ENCODE measurements at regions not wholly inside any gene's neighbourhood (a gene's known extent, or its start where the extent isn't known, plus 50 kb on each side); places are given as distances from the start of the nearest gene placed in this dataset.

GRCh38 chr9:79286992-79287707 lies 284.6 kb upstream of the TLE4 start:
- no peaks in the 10 kb centered on the region for H3K4me1 Mint-ChIP-seq
- no peak for ATAC-seq (replicated peaks in 1 of 4)
- no peak overlapping the region for H3K27ac Mint-ChIP-seq
- H3K27me3 Mint-ChIP-seq, result no peaks in the 10 kb centered on the region
- H3K36me3 ChIP-seq (ENCODE audit: control insufficient read depth in 2 of 2, extremely low read depth in 1 of 2, insufficient read depth in 1 of 2, low read length in 1 of 2), result no peaks in the 10 kb centered on the region
- H3K9me3 Mint-ChIP-seq, result no peaks in the 10 kb centered on the region
- POLR2A ChIA-PET, result no interaction called here
- no peak overlapping the region for H3K4me3 Mint-ChIP-seq
- WGBS (ENCODE audit: insufficient coverage), result 55% methylated on average over 4 of the region's 7 CpGs
- H3K4me1 ChIP-seq (ENCODE audit: control insufficient read depth in 1 of 2, extremely low read depth in 1 of 2, insufficient read depth in 2 of 2, low read length in 2 of 2), result no peaks in the 10 kb centered on the region
- H3K36me3 Mint-ChIP-seq, result no peaks in the 10 kb centered on the region
- no peak overlapping the region for H3K27ac ChIP-seq (ENCODE audit: low read length)
- no peak for DNase-seq
- H3K9me3 ChIP-seq, result no peaks in the 10 kb centered on the region
- no peak overlapping the region for H3K4me3 ChIP-seq (ENCODE audit: control insufficient read depth in 1 of 2, extremely low read depth in 1 of 2, low read length in 1 of 2)
- CTCF ChIA-PET, result no interaction called here
- H3K27me3 ChIP-seq (replicated peaks in 1 of 2; ENCODE audit: control insufficient read depth in 2 of 2, extremely low read depth in 1 of 2, insufficient read depth in 2 of 2, low read length in 1 of 2), result no peaks in the 10 kb centered on the region

GRCh38 chr9:79287708-79288290 lies 284.0 kb upstream of the TLE4 start:
- Histone ChIP-seq H3K27me3 (replicated peaks in 1 of 2; ENCODE audit: control insufficient read depth in 2 of 2, extremely low read depth in 1 of 2, insufficient read depth in 2 of 2, low read length in 1 of 2) (no peaks in the 10 kb centered on the region), H3K4me3 (ENCODE audit: control insufficient read depth in 1 of 2, extremely low read depth in 1 of 2, low read length in 1 of 2) (no peak overlapping the region), H3K27ac (ENCODE audit: low read length) (no peak overlapping the region), H3K9me3 (no peaks in the 10 kb centered on the region), H3K4me1 (ENCODE audit: control insufficient read depth in 1 of 2, extremely low read depth in 1 of 2, insufficient read depth in 2 of 2, low read length in 2 of 2) (no peaks in the 10 kb centered on the region), H3K36me3 (ENCODE audit: control insufficient read depth in 2 of 2, extremely low read depth in 1 of 2, insufficient read depth in 1 of 2, low read length in 1 of 2) (no peaks in the 10 kb centered on the region)
- Mint-ChIP-seq H3K4me3 (no peak overlapping the region), H3K9me3 (peaks cover 0 to 2% (median 2%) of the 10 kb centered on the region in 3 donors), H3K4me1 (no peaks in the 10 kb centered on the region), H3K27ac (no peak overlapping the region), H3K36me3 (no peaks in the 10 kb centered on the region), H3K27me3 (peaks cover 0 to 4% of the 10 kb centered on the region in 2 donors)
- WGBS (ENCODE audit: insufficient coverage), result 90% methylated on average over 3 of the region's 4 CpGs
- ATAC-seq (replicated peaks in 1 of 4) (no peak), DNase-seq (no peak)
- CTCF ChIA-PET, result no interaction called here
- POLR2A ChIA-PET, result no interaction called here

GRCh38 chr9:79289856-79290255 lies 281.9 kb upstream of the TLE4 start:
- H3K9me3 ChIP-seq, result no peaks in the 10 kb centered on the region
- H3K4me3 Mint-ChIP-seq, result no peak overlapping the region

GRCh38 chr9:79292731-79293280 lies 279.0 kb upstream of the TLE4 start:
- Mint-ChIP-seq H3K9me3 (peaks cover 0 to 2% (median 2%) of the 10 kb centered on the region in 3 donors), H3K36me3 (no peaks in the 10 kb centered on the region), H3K27ac (no peak overlapping the region), H3K4me3 (no peak overlapping the region), H3K4me1 (no peaks in the 10 kb centered on the region), H3K27me3 (peaks cover 1 to 15% of the 10 kb centered on the region in 2 donors)
- Histone ChIP-seq H3K4me1 (ENCODE audit: control insufficient read depth in 1 of 2, extremely low read depth in 1 of 2, insufficient read depth in 2 of 2, low read length in 2 of 2) (no peaks in the 10 kb centered on the region), H3K4me3 (ENCODE audit: control insufficient read depth in 1 of 2, extremely low read depth in 1 of 2, low read length in 1 of 2) (no peak overlapping the region), H3K27me3 (replicated peaks in 1 of 2; ENCODE audit: control insufficient read depth in 2 of 2, extremely low read depth in 1 of 2, insufficient read depth in 2 of 2, low read length in 1 of 2) (no peaks in the 10 kb centered on the region), H3K9me3 (no peaks in the 10 kb centered on the region), H3K36me3 (ENCODE audit: control insufficient read depth in 2 of 2, extremely low read depth in 1 of 2, insufficient read depth in 1 of 2, low read length in 1 of 2) (no peaks in the 10 kb centered on the region), H3K27ac (ENCODE audit: low read length) (no peak overlapping the region)
- WGBS (ENCODE audit: insufficient coverage), result no CpG with 5 or more reads among the region's 1 CpG
- CTCF ChIA-PET, result no interaction called here
- POLR2A ChIA-PET, result no interaction called here
- no peak for DNase-seq
- ATAC-seq (replicated peaks in 1 of 4), result no peak

More at GRCh38 chr9:79289856-79290255, 281.9 kb upstream of the TLE4 start:
- Mint-ChIP-seq H3K27ac (no peak overlapping the region), H3K27me3 (peaks cover 1 to 9% of the 10 kb centered on the region in 2 donors), H3K4me1 (no peaks in the 10 kb centered on the region), H3K36me3 (no peaks in the 10 kb centered on the region), H3K9me3 (peaks cover 0 to 2% (median 2%) of the 10 kb centered on the region in 3 donors)
- ATAC-seq (replicated peaks in 1 of 4), result no peak
- H3K36me3 ChIP-seq (ENCODE audit: control insufficient read depth in 2 of 2, extremely low read depth in 1 of 2, insufficient read depth in 1 of 2, low read length in 1 of 2), result no peaks in the 10 kb centered on the region
- H3K27me3 ChIP-seq (replicated peaks in 1 of 2; ENCODE audit: control insufficient read depth in 2 of 2, extremely low read depth in 1 of 2, insufficient read depth in 2 of 2, low read length in 1 of 2), result no peaks in the 10 kb centered on the region
- H3K4me3 ChIP-seq (ENCODE audit: control insufficient read depth in 1 of 2, extremely low read depth in 1 of 2, low read length in 1 of 2), result no peak overlapping the region
- POLR2A ChIA-PET, result no interaction called here
- CTCF ChIA-PET, result no interaction called here
- no peak for DNase-seq
- WGBS (ENCODE audit: insufficient coverage), result no CpG with 5 or more reads among the region's 3 CpGs
- H3K27ac ChIP-seq (ENCODE audit: low read length), result no peak overlapping the region
- H3K4me1 ChIP-seq (ENCODE audit: control insufficient read depth in 1 of 2, extremely low read depth in 1 of 2, insufficient read depth in 2 of 2, low read length in 2 of 2), result no peaks in the 10 kb centered on the region

GRCh38 chr9:79300068-79300467 lies 271.7 kb upstream of the TLE4 start:
- no peaks in the 10 kb centered on the region for H3K27me3 ChIP-seq (replicated peaks in 1 of 2; ENCODE audit: control insufficient read depth in 2 of 2, extremely low read depth in 1 of 2, insufficient read depth in 2 of 2, low read length in 1 of 2)
- ChIA-PET CTCF (no interaction called here), POLR2A (no interaction called here)
- H3K27ac Mint-ChIP-seq, result no peak overlapping the region
- H3K4me1 Mint-ChIP-seq, result no peaks in the 10 kb centered on the region
- peaks cover 0 to 6% of the 10 kb centered on the region in 2 donors for H3K27me3 Mint-ChIP-seq
- H3K4me1 ChIP-seq (ENCODE audit: control insufficient read depth in 1 of 2, extremely low read depth in 1 of 2, insufficient read depth in 2 of 2, low read length in 2 of 2), result no peaks in the 10 kb centered on the region
- no peaks in the 10 kb centered on the region for H3K36me3 Mint-ChIP-seq
- H3K9me3 Mint-ChIP-seq, result no peaks in the 10 kb centered on the region
- H3K27ac ChIP-seq (ENCODE audit: low read length), result no peak overlapping the region
- H3K4me3 Mint-ChIP-seq, result no peak overlapping the region
- no peaks in the 10 kb centered on the region for H3K36me3 ChIP-seq (ENCODE audit: control insufficient read depth in 2 of 2, extremely low read depth in 1 of 2, insufficient read depth in 1 of 2, low read length in 1 of 2)
- no peak for DNase-seq
- no peak overlapping the region for H3K4me3 ChIP-seq (ENCODE audit: control insufficient read depth in 1 of 2, extremely low read depth in 1 of 2, low read length in 1 of 2)
- ATAC-seq (replicated peaks in 1 of 4), result no peak
- WGBS (ENCODE audit: insufficient coverage), result 29% methylated on average over 1 of the region's 6 CpGs
- no peaks in the 10 kb centered on the region for H3K9me3 ChIP-seq

- no peak overlapping the region for H3K27ac ChIP-seq (ENCODE audit: low read length)
- Mint-ChIP-seq H3K4me3 (no peak overlapping the region), H3K4me1 (no peaks in the 10 kb centered on the region), H3K9me3 (no peaks in the 10 kb centered on the region), H3K27ac (no peak overlapping the region), H3K27me3 (peaks cover 0 to 6% of the 10 kb centered on the region in 2 donors), H3K36me3 (no peaks in the 10 kb centered on the region)
- H3K4me1 ChIP-seq (ENCODE audit: control insufficient read depth in 1 of 2, extremely low read depth in 1 of 2, insufficient read depth in 2 of 2, low read length in 2 of 2), result no peaks in the 10 kb centered on the region
- no peak for ATAC-seq (replicated peaks in 1 of 4)
- CTCF ChIA-PET, result no interaction called here
- POLR2A ChIA-PET, result no interaction called here
- H3K27me3 ChIP-seq (replicated peaks in 1 of 2; ENCODE audit: control insufficient read depth in 2 of 2, extremely low read depth in 1 of 2, insufficient read depth in 2 of 2, low read length in 1 of 2), result no peaks in the 10 kb centered on the region
- H3K4me3 ChIP-seq (ENCODE audit: control insufficient read depth in 1 of 2, extremely low read depth in 1 of 2, low read length in 1 of 2), result no peak overlapping the region
- no CpG with 5 or more reads among the region's 2 CpGs for WGBS (ENCODE audit: insufficient coverage)
- no peaks in the 10 kb centered on the region for H3K36me3 ChIP-seq (ENCODE audit: control insufficient read depth in 2 of 2, extremely low read depth in 1 of 2, insufficient read depth in 1 of 2, low read length in 1 of 2)
- no peak for DNase-seq
- H3K9me3 ChIP-seq, result no peaks in the 10 kb centered on the region
These were observed 270.7 kb upstream of the TLE4 start for GRCh38 chr9:79301085-79301484.

All from T-cell (primary cell).